Myocyte (in vitro differentiated cells): ENCODE measurements at regions not wholly inside any gene's neighbourhood (a gene's known extent, or its start where the extent isn't known, plus 50 kb on each side); places are given as distances from the start of the nearest gene placed in this dataset. TPM values are rescaled to one million over a fixed set of nuclear protein-coding genes. Genes with fewer than 3 reads are reported as not detected.
A peak's percentile ranks its signal among the peaks of the same experiment; 100 is the strongest.

Experiments used
- DNase-seq: peaks from one replicate; pipeline ENCODE4 v3.0.0-alpha.2; 2012; ENCODE audit warnings: low read depth
- microRNA counts: library from miRNA; unstranded; fragments of <30 nt; microRNA quantifications from one replicate; lab custom pipeline; 2016
- microRNA-seq: library from miRNA; unstranded; fragments of <30 nt; microRNA quantifications from one replicate; pipeline ENCODE4, GENCODE V29; 2016

DNA sequence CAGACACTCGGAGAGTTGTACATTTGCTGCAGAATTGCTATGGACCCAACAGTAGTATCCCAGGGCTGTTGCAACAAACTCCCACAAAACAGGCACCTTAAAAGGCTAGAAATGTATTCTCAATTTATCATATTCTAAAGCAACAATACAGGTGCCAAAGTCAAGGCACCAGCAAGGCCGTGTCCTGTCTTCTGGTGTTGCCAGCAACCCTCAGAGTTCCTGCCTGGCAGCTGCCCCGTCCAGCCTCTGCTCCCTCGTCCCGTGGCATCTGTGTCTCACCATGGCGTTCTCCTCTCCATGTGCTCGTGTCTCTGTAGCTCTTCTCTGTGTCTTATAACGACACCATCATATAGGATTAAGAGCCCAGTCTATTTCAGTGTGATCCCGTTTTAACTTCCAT is 67.7 kb upstream of the ARGLU1 start:
- no peak for DNase-seq

DNA sequence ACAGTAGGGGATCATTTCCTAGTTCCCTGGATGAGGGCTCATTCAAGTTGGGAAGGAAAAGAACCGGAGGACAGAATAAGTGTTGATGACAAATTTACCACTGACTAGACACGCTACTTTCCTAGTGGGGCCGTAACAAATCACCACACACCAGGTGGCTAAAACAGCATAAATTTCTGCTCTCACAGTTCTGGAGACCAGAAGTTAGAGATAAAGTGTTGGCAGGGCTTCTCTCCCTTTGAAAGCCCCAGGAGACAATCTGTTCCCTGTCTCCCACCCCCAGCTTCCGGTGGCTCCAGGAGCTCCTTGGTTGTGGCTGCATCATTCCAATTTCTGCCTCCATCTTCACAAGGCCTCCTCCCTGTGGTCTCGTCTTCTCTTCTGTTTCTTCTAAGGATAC is 65.4 kb upstream of the ARGLU1 start:
- no peak for DNase-seq

DNA sequence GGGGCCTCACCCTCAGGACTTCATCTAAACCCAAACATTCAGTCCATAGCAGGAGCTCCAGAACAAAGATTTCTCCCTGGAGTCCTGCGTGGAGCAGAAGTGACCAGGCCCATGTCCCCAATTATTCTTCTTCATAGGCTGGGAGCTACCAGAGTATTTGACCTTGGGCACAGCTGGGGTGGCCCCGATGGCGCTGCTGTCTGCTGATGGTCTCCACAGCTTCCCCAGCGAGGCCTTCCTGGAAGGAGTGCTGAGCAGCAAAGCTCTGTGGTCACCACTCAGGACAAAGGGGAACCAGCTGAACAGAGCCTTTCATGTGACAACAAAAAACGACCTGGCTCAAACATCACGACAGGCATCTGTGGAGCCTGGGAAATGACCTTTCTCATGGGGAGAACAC is 62.7 kb upstream of the ARGLU1 start:
- DNase-seq, result no peak

DNA sequence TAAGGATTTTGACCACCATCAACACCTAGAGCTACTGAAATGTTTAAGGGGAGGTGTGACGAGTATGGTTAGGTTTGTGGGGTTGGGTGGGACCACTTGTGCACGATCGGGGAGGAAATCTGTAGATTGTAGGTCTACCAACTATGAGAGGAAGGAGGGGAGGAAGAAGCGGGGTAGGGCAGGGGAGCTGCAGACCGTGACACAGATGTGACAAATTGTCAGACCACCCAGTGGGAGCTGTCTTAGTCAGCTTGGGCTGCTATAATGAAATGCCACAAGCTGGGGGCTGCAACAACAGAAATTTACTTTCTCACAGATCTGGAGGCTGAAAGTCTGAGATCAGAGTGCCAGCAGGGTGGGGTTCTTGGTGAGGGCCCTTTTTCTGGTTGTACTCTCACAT is 62.2 kb upstream of the ARGLU1 start:
- no peak for DNase-seq

DNA sequence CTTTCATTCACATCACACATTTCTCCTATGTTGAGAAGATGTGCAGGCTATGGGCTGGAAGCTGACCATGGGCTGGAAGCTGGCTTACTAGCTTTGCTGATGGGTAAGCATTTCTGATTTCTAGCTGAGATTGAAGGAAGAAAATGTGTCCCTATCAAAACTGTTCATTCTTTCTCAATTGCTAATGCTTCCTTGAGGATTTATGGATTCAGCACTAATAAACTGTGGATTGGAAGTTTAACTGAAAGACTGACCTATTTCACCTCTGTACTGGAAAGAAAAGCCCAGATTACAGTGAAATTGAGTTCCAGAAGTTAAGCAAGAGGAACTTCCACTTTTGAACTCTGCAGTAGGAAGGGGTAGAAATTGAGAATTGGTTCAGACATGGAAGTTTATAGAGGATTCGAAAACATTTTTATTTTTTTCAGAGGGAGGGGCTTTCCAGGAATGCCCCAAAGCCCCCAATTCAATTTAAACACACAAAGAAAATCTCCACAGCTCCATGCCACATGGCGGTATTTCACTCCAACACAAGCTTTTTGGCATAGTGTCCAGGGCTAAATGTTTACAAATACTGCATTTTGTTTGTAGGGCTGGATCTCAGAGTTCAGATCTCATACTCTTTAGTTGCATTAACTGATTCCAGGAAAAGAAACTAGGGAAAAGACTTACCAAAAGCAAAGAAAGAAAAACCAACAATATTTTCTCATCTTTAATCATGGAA is 61.2 kb upstream of the ARGLU1 start:
- no peak for DNase-seq

DNA sequence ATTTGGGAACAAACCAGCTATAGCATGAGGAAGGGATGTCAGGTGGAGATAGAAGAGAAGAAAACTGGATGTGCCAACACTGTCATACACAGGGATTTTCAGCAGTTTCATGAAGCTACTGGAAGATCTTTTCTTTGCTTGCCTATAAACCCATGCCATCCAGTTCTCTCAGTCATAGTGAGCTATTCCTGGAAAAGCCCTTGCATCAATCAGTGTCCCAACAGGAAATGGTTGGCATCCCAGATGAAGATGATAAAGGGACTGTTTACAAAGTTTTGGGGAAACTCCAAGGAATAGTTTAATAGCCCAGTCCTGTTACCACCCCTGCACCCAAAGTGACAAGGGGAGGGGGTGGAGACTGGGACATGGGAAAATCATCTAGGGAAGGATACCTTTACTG is 58.5 kb upstream of the ARGLU1 start:
- DNase-seq, result no peak

DNA sequence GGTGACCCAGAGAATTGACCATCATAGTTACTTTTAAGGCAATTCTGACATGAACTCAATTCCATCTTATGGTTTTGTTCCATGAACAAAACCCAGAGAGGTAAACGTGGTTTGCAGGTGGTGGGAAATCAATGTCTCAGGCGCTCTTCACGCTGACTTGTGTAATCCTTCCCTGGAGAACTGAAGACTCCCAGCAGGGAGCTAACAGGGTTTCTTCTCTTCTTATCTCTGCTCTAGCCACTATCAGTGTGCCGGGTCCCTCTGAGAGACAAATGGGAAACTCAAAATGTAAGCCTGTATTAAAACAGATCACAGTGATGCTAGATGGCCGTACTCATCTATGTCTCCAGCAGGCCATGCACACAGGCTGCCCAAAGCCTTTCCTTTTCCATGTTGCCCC is 57.6 kb upstream of the ARGLU1 start:
- DNase-seq, result no peak

DNA sequence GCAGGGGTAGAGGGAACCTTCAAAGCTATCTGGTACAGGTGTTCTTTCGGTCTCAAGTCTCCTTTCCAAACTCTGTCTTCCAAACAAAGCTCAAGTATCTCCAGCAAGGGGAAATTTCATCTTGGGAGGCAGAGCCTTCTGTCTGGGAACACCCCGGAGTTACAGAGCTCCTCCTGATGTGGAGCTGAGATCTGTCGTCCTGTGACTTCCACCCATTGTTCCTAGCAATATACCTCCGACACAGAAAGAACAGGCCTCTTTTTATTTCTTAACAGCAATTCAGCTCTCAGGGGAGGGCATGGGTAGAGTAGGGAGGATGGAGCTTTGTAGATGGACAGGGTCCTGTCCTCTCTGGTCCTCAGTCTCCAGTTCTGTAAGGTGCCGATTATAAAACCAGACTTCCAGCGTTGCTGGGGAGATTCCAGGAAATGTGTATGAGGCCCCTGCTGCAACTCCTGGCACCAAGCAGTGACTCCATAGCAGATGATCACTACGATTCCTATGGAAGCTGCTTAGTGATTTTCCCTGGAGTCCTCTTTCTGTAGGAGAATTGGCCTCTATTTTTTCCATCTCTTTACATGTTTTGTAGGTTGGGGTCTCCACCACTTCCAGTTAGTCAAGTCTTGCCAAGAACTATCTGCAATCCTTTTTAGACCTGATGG is 56.0 kb upstream of the ARGLU1 start:
- DNase-seq, result no peak

DNA sequence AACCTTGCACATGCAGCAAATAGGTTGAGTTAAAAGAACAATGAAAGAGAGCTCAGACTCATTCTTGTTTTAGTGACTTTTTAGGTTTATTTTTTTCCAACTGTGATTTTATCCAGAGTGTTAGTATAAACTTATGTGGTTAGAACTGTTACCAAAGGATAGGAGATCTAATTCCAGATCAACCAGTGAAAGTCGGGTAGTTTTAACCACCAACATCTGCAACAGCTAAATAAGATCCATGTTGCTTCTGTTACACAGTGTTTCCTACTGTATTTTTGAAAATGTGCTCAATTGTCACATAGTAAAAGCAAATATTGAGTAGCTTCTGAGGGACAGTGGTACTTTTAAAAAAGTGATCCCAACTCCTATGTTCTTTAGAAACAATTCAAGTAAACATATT is 53.9 kb upstream of the ARGLU1 start:
- DNase-seq, result no peak

DNA sequence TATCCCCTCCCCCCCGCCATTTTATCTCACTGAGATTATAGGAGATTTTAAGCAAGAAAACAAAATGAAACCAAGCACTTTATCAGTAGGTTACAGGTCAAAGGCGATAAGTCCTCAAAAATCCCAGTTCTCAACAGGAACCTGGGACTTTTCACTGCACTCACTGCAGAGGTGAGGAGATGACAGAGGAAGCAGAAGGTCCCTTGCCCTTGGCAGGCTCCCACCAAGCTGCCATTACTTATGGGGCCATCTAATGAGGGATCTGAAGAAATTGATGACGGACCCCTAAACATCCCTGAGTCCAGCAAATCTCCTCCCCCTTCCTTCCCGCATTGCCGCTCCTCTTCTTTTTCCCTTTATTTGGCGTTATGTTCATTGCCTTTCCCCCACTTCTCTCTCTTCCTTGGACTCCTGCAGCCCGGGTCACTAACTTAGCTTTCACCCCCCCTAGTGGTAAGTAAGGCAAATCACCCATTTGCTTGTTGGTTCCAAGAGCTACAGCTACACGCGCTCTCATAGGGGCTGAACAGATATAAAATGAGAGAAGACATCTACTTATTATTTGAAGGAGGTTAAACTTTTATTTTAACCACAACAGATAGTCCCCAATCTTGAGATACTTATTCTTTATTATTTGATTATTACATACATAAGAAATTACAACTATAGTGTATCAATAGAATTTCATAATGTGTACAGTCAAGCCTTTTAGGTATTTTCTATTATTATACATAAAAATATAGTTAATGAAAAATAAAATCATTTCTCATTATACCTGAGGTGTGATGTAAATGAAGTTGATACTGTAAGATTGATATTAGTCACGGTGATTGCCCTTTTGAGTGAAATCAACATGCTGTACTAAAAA is 52.0 kb upstream of the ARGLU1 start:
- peak; percentile 68 for DNase-seq

MicroRNAs encoded in the stretch of these regions (microRNA counts, 767-probe panel; counts per million panel counts)
- microRNA hsa-miR-1267 (lab: Ali Mortazavi, UCI), result not detected

Small RNA genes in the stretch of these regions (microRNA-seq; reads per million reads assigned to microRNA genes)
- not detected for gene MIR1267
